ENCODE measurements at regions not wholly inside any gene's neighbourhood (a gene's known extent, or its start where the extent isn't known, plus 50 kb on each side); places are given as distances from the start of the nearest gene placed in this dataset.

DNA sequence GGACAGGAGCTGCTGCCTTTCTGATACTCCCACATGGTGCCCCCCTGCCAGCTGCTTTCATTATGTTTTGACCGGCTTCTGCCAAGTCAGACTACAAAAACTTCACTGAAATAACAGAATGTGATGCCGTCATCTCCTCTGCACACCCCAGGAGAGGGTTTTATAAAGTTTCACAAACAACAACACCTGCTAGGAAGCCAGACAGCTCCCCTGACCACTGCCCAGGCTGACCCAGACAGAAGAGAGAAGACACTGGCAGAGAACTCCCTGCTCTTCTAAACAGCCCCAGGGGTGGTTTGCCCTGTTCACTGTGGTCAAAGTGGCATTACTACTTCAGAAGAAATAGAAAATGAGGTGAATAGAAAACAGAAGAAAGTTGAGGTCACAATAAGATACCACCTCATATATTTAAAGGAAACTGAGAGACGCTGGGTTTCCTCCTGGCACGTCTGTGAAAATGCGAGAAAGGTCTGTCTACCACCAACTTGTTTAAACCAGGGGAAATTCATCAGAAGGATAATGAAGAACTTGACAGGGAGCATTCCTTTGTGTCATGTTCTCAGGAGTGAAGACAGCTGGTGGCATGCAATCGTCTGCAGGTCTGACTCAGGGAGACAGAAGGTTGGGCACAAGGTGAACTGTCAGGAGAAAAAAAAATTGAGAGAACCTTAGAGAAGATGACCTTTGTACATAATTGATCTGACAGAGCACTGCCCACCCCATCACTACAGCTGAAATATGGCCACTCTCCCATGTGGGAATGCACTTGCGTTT is 119.0 kb upstream of the NFIA start:
- peaks cover 16% of the 10 kb centered on the region for H3K27me3 Mint-ChIP-seq
- H3K4me1 Mint-ChIP-seq (ENCODE audit: unreplicated experiment): peaks cover 24% of the 10 kb centered on the region
- peaks cover 18% of the 10 kb centered on the region for H3K9me3 Mint-ChIP-seq
- peaks cover 10% of the 10 kb centered on the region for H3K36me3 Mint-ChIP-seq
- peak overlapping the region; percentile 54 for H3K4me3 Mint-ChIP-seq
- peak overlapping the region; percentile 17 for H3K27ac Mint-ChIP-seq
- TF ChIP-seq, protein P1, sequence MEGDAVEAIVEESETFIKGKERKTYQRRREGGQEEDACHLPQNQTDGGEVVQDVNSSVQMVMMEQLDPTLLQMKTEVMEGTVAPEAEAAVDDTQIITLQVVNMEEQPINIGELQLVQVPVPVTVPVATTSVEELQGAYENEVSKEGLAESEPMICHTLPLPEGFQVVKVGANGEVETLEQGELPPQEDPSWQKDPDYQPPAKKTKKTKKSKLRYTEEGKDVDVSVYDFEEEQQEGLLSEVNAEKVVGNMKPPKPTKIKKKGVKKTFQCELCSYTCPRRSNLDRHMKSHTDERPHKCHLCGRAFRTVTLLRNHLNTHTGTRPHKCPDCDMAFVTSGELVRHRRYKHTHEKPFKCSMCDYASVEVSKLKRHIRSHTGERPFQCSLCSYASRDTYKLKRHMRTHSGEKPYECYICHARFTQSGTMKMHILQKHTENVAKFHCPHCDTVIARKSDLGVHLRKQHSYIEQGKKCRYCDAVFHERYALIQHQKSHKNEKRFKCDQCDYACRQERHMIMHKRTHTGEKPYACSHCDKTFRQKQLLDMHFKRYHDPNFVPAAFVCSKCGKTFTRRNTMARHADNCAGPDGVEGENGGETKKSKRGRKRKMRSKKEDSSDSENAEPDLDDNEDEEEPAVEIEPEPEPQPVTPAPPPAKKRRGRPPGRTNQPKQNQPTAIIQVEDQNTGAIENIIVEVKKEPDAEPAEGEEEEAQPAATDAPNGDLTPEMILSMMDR (conservative IDR thresholded peaks at IDR 0.05): no peak
- DNase-seq (ENCODE audit: extremely low spot score, unreplicated experiment): no peak

DNA sequence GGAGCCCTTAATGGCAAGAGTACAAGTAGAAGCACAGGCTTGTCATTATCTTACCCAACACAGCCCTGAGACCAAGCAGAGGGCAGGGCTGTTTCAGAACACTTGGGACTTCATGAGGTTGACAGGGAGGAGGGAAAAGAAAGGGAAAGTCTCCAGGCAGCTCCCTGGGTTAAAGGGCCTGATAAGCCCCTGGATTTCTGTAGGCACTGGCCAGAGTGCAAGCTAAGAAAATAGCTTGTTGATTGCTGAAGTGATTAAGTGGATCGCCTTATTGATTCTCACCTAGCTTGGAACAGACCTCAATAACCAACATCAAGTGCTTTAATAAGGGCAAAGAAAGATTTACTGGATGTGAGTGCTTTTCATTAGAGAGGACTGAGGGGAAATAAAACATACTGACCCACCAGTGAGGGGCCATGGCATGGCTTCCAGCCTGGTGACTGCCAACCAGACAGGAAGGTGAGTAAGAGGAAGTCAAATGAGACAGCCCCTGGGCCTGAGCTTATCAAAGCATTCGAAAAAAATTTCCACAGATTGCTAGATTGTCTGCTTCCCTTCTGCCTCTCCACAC is 121.4 kb upstream of the NFIA start:
- no peak for DNase-seq (ENCODE audit: extremely low spot score, unreplicated experiment)
- peaks cover 6% of the 10 kb centered on the region for H3K36me3 Mint-ChIP-seq
- H3K9me3 Mint-ChIP-seq: peaks cover 7% of the 10 kb centered on the region
- peaks cover 31% of the 10 kb centered on the region for H3K4me1 Mint-ChIP-seq (ENCODE audit: unreplicated experiment)
- TF ChIP-seq, protein P1 (conservative IDR thresholded peaks at IDR 0.05): no peak
- H3K4me3 Mint-ChIP-seq: no peak overlapping the region
- no peak overlapping the region for H3K27ac Mint-ChIP-seq
- H3K27me3 Mint-ChIP-seq: peaks cover 10% of the 10 kb centered on the region

DNA sequence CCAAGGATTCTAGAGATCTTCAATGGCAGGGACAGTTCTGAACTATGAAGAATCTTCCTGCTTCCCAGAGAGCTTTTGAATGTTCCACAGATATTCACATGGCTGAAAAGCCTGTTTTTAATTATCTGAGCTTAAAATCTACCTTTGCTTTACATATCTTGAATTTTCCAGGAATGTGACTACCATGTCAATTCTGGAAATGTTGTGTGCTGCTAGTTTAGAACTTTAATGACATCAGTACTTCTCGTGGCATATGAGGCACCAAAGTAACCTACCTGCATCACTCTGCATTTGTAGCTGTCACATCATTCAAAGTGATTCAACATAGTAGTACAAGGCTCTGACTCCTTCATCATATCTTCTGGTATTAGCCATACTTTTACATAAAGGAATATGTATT is 122.7 kb upstream of the NFIA start:
- no peak for DNase-seq (ENCODE audit: extremely low spot score, unreplicated experiment)
- H3K36me3 Mint-ChIP-seq: peaks cover 6% of the 10 kb centered on the region
- peaks cover 7% of the 10 kb centered on the region for H3K9me3 Mint-ChIP-seq
- H3K4me1 Mint-ChIP-seq (ENCODE audit: unreplicated experiment): peaks cover 32% of the 10 kb centered on the region
- H3K27ac Mint-ChIP-seq: no peak overlapping the region
- no peak overlapping the region for H3K4me3 Mint-ChIP-seq
- peaks cover 10% of the 10 kb centered on the region for H3K27me3 Mint-ChIP-seq
- TF ChIP-seq, protein P1 (conservative IDR thresholded peaks at IDR 0.05): no peak

DNA sequence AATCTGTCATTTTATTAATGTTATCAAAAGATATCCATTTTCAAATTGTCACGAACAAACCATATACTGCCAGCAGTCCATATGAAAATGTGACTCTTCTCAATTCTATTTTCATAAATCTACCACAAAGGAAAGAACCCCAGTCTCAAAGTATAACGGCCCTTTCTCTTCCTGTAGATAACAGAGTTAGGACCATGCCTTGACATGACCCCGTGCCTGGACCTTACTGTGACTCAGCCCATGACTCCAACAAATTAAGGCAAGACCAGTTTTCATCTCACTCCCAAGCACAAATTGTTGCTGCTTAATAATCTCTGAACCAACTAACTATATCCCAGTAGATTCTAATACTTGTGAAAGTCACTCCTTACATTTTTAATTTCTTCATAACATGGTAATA is 124.4 kb upstream of the NFIA start:
- TF ChIP-seq, protein P1 (conservative IDR thresholded peaks at IDR 0.05): no peak
- no peak overlapping the region for H3K4me3 Mint-ChIP-seq

DNA sequence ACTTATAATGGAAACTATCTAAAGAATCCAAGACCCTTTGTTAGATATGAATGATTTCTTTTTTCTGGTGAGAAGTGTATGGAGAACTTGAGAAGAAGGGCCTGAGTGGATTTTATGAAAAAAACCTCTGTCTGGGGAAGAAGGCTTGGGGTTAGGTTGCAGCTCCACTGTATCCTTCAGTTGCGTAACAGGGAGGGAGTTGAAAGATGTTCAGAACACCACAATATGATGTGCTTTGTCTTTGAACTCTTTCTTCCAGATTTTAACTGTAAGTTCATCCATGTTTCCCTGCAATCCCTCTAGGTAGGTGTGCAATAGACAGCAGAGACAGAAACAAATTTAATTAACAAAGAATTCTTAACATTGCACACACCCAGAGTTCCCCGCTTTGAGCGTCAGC is 125.8 kb upstream of the NFIA start:
- H3K36me3 Mint-ChIP-seq: no peaks in the 10 kb centered on the region
- DNase-seq (ENCODE audit: extremely low spot score, unreplicated experiment): no peak
- peaks cover 18% of the 10 kb centered on the region for H3K4me1 Mint-ChIP-seq (ENCODE audit: unreplicated experiment)
- no peaks in the 10 kb centered on the region for H3K9me3 Mint-ChIP-seq
- no peak overlapping the region for H3K27ac Mint-ChIP-seq
- TF ChIP-seq, protein P1 (conservative IDR thresholded peaks at IDR 0.05): no peak
- H3K27me3 Mint-ChIP-seq: peaks cover 9% of the 10 kb centered on the region
- no peak overlapping the region for H3K4me3 Mint-ChIP-seq

More for the DNA sequence above, 124.4 kb upstream of the NFIA start:
- Mint-ChIP-seq H3K36me3 (no peaks in the 10 kb centered on the region), H3K4me1 (ENCODE audit: unreplicated experiment) (peaks cover 24% of the 10 kb centered on the region), H3K27me3 (peaks cover 6% of the 10 kb centered on the region), H3K27ac (no peak overlapping the region), H3K9me3 (no peaks in the 10 kb centered on the region)
- no peak for DNase-seq (ENCODE audit: extremely low spot score, unreplicated experiment)
